ENCODE measurements at regions not wholly inside any gene's neighbourhood (a gene's known extent, or its start where the extent isn't known, plus 50 kb on each side); places are given as distances from the start of the nearest gene placed in this dataset.

- TF ChIP-seq CTCF (IDR thresholded peaks at IDR 0.05) (no peak), POLR2A (IDR thresholded peaks at IDR 0.05) (no peak), POLR2AphosphoS5 (IDR thresholded peaks at IDR 0.05) (no peak)
These were observed 120.7 kb upstream of the ZNF618 start for GRCh38 chr9:113755433-113755832.
